ENCODE measurements at regions not wholly inside any gene's neighbourhood (a gene's known extent, or its start where the extent isn't known, plus 50 kb on each side); places are given as distances from the start of the nearest gene placed in this dataset.

GRCh38 chr11:25435197-25435596 is 896.7 kb upstream of the ANO3 start:
- no peaks in the 10 kb centered on the region for H3K27me3 Mint-ChIP-seq (ENCODE audit: unreplicated experiment)
- H3K4me3 Mint-ChIP-seq (ENCODE audit: unreplicated experiment), result no peak overlapping the region
- H3K9me3 Mint-ChIP-seq (ENCODE audit: unreplicated experiment), result no peaks in the 10 kb centered on the region
- TF ChIP-seq CTCF (IDR thresholded peaks at IDR 0.05; ENCODE audit: partially characterized antibody, unreplicated experiment), result no peak
- H3K4me1 Mint-ChIP-seq (ENCODE audit: low read depth, unreplicated experiment), result no peaks in the 10 kb centered on the region
- H3K27ac Mint-ChIP-seq (ENCODE audit: unreplicated experiment), result no peak overlapping the region
- H3K36me3 Mint-ChIP-seq (ENCODE audit: unreplicated experiment), result no peaks in the 10 kb centered on the region
- no peak for DNase-seq

- Mint-ChIP-seq H3K27ac (ENCODE audit: unreplicated experiment) (no peak overlapping the region), H3K27me3 (ENCODE audit: unreplicated experiment) (no peaks in the 10 kb centered on the region)
These were observed 895.6 kb upstream of the ANO3 start for GRCh38 chr11:25436326-25436725.

GRCh38 chr11:25441421-25441820 is 890.5 kb upstream of the ANO3 start:
- H3K36me3 Mint-ChIP-seq (ENCODE audit: unreplicated experiment), result no peaks in the 10 kb centered on the region
- H3K9me3 Mint-ChIP-seq (ENCODE audit: unreplicated experiment), result no peaks in the 10 kb centered on the region
- H3K27me3 Mint-ChIP-seq (ENCODE audit: unreplicated experiment), result no peaks in the 10 kb centered on the region
- no peaks in the 10 kb centered on the region for H3K4me1 Mint-ChIP-seq (ENCODE audit: low read depth, unreplicated experiment)
- no peak for DNase-seq
- TF ChIP-seq CTCF (IDR thresholded peaks at IDR 0.05; ENCODE audit: partially characterized antibody, unreplicated experiment), result no peak
- H3K27ac Mint-ChIP-seq (ENCODE audit: unreplicated experiment), result no peak overlapping the region
- H3K4me3 Mint-ChIP-seq (ENCODE audit: unreplicated experiment), result no peak overlapping the region

More at GRCh38 chr11:25436326-25436725, 895.6 kb upstream of the ANO3 start:
- Mint-ChIP-seq H3K4me3 (ENCODE audit: unreplicated experiment) (no peak overlapping the region), H3K36me3 (ENCODE audit: unreplicated experiment) (no peaks in the 10 kb centered on the region), H3K4me1 (ENCODE audit: low read depth, unreplicated experiment) (no peaks in the 10 kb centered on the region), H3K9me3 (ENCODE audit: unreplicated experiment) (no peaks in the 10 kb centered on the region)
- no peak for TF ChIP-seq CTCF (IDR thresholded peaks at IDR 0.05; ENCODE audit: partially characterized antibody, unreplicated experiment)
- no peak for DNase-seq

- no peak overlapping the region for H3K27ac Mint-ChIP-seq (ENCODE audit: unreplicated experiment)
- H3K36me3 Mint-ChIP-seq (ENCODE audit: unreplicated experiment), result no peaks in the 10 kb centered on the region
- H3K27me3 Mint-ChIP-seq (ENCODE audit: unreplicated experiment), result no peaks in the 10 kb centered on the region
- no peak for DNase-seq
- H3K4me3 Mint-ChIP-seq (ENCODE audit: unreplicated experiment), result no peak overlapping the region
- H3K4me1 Mint-ChIP-seq (ENCODE audit: low read depth, unreplicated experiment), result no peaks in the 10 kb centered on the region
- H3K9me3 Mint-ChIP-seq (ENCODE audit: unreplicated experiment), result no peaks in the 10 kb centered on the region
- no peak for TF ChIP-seq CTCF (IDR thresholded peaks at IDR 0.05; ENCODE audit: partially characterized antibody, unreplicated experiment)
These were observed 882.8 kb upstream of the ANO3 start for GRCh38 chr11:25449091-25449490.

GRCh38 chr11:25453471-25453870 is 878.5 kb upstream of the ANO3 start:
- Mint-ChIP-seq H3K36me3 (ENCODE audit: unreplicated experiment) (no peaks in the 10 kb centered on the region), H3K4me3 (ENCODE audit: unreplicated experiment) (no peak overlapping the region), H3K27me3 (ENCODE audit: unreplicated experiment) (no peaks in the 10 kb centered on the region), H3K9me3 (ENCODE audit: unreplicated experiment) (no peaks in the 10 kb centered on the region), H3K27ac (ENCODE audit: unreplicated experiment) (no peak overlapping the region), H3K4me1 (ENCODE audit: low read depth, unreplicated experiment) (no peaks in the 10 kb centered on the region)
- no peak for TF ChIP-seq CTCF (IDR thresholded peaks at IDR 0.05; ENCODE audit: partially characterized antibody, unreplicated experiment)
- no peak for DNase-seq
